AG04449 (cell line): ENCODE measurements at regions not wholly inside any gene's neighbourhood (a gene's known extent, or its start where the extent isn't known, plus 50 kb on each side); places are given as distances from the start of the nearest gene placed in this dataset.
"Not testable (repeated sequence)": the region's sequence is repeated elsewhere in the genome, so short reads cannot be mapped to it uniquely, and the experiment has no call there.

Experiments used
- CTCF ChIA-PET: fragments of 350-600 bp; formaldehyde crosslinking; extraction: SDS; loops from one replicate; lab custom pipeline; 2021; ENCODE audit warnings: antibody characterized with exemption; lab: Yijun Ruan, JAX
- POLR2A ChIA-PET: fragments of 400-600, 350-600 bp; formaldehyde crosslinking; extraction: SDS; loops from one replicate; lab custom pipeline; 2020; ENCODE audit warnings: antibody characterized with exemption, inconsistent platforms; lab: Yijun Ruan, JAX
- DNase-seq: peaks from one replicate; pipeline ENCODE4 v3.0.0-alpha.2; 2010; ENCODE audit warnings: low read depth, low spot score
- H3K4me3 ChIP-seq: 2 replicates; pipeline ENCODE4 v1.5.1; 2011; ENCODE audit warnings: low read depth, mild to moderate bottlenecking, control low read depth, low read length
- CTCF ChIP-seq: IDR thresholded peaks from one replicate; pipeline ENCODE4 v1.5.1; 2011; ENCODE audit warnings: mild to moderate bottlenecking, moderate library complexity, low read length, control low read depth, inconsistent platforms; ENCODE audit not compliant: insufficient read depth; ENCODE audit errors: missing control alignments

GRCh38 chr12:30531731-30532678 is 163.7 kb downstream of the IPO8 start:
- DNase-seq = no peak
- POLR2A ChIA-PET = no interaction called here
- CTCF ChIA-PET = no interaction called here
- H3K4me3 ChIP-seq = no peak overlapping the region
- TF ChIP-seq CTCF = no peak

- no peak for TF ChIP-seq CTCF
- CTCF ChIA-PET = interaction anchor here (1.5 kb wide), 1 partner anchor 1010 kb away, joined by 5 read pairs; no protein-coding TSS in a partner anchor
- H3K4me3 ChIP-seq = no peak overlapping the region
- DNase-seq = no peak
- POLR2A ChIA-PET = no interaction called here
Measured at GRCh38 chr12:30529489-30530269, 166.0 kb downstream of the IPO8 start.

- TF ChIP-seq CTCF = no peak
- no peak for DNase-seq
- CTCF ChIA-PET = no interaction called here
- POLR2A ChIA-PET = no interaction called here
- no peak overlapping the region for H3K4me3 ChIP-seq
Measured at GRCh38 chr12:30525171-30525570, 170.5 kb downstream of the IPO8 start.

GRCh38 chr12:30520285-30520684 is 175.4 kb downstream of the IPO8 start:
- POLR2A ChIA-PET, CTCF ChIA-PET, DNase-seq: not testable (repeated sequence)

GRCh38 chr12:30519535-30519934 is 176.1 kb downstream of the IPO8 start:
- no peak for DNase-seq
- ChIA-PET POLR2A (no interaction called here), CTCF (no interaction called here)

More at GRCh38 chr12:30520285-30520684, 175.4 kb downstream of the IPO8 start:
- not testable (repeated sequence) for H3K4me3 ChIP-seq

GRCh38 chr12:30517320-30517719 is 178.3 kb downstream of the IPO8 start:
- no peak overlapping the region for H3K4me3 ChIP-seq
- no peak for TF ChIP-seq CTCF
- DNase-seq = no peak
- ChIA-PET CTCF (no interaction called here), POLR2A (no interaction called here)

More at GRCh38 chr12:30519535-30519934, 176.1 kb downstream of the IPO8 start:
- no peak for TF ChIP-seq CTCF
- no peak overlapping the region for H3K4me3 ChIP-seq
